IgD-negative memory B cell (primary cell): ENCODE measurements at regions not wholly inside any gene's neighbourhood (a gene's known extent, or its start where the extent isn't known, plus 50 kb on each side); places are given as distances from the start of the nearest gene placed in this dataset.

ENCODE experiments used
- H3K27ac Mint-ChIP-seq, 3 donors: one replicate each; pipeline ENCODE4 v1.8.0; 2020 to 2022; ENCODE audit warnings: mild to moderate bottlenecking in 3 of 3, mixed read lengths in 3 of 3, moderate library complexity in 1 of 3
- H3K27me3 Mint-ChIP-seq: one replicate; pipeline ENCODE4 v1.8.0; 2021; ENCODE audit warnings: mixed read lengths
- H3K36me3 Mint-ChIP-seq: one replicate; pipeline ENCODE4 v1.8.0; 2020; ENCODE audit warnings: mild to moderate bottlenecking, mixed read lengths
- H3K4me1 Mint-ChIP-seq, 3 donors: one replicate each; pipeline ENCODE4 v1.8.0; 2020 to 2022; ENCODE audit warnings: mixed read lengths in 3 of 3, mild to moderate bottlenecking in 1 of 3
- H3K4me3 Mint-ChIP-seq, 4 donors: one replicate each; pipeline ENCODE4 v1.8.0; 2020 to 2022; ENCODE audit warnings: mild to moderate bottlenecking in 4 of 4, mixed read lengths in 4 of 4, moderate library complexity in 3 of 4
- H3K9me3 Mint-ChIP-seq, 3 donors: one replicate each; pipeline ENCODE4 v1.8.0; 2020 to 2021; ENCODE audit warnings: mixed read lengths in 3 of 3, mild to moderate bottlenecking in 1 of 3

DNA sequence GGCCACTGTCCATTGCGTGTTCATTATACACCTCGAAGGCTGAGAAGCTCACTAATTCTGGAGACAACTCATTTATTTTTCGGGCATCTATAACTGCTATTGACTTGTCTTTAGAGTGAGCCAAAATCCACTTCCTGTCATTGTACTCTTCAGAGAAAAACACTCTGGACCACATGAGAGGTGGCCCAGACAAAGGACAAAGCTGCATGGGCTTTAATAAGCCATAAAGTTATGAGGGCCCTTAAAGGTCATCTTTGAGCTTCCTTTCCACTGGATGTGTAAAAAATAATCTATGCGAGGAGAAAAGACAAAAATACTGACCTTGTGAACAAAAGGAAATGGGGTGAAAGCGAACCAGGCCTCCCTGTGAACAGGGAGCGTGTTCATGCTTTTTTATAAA lies 63.5 kb upstream of the ZC3H12C start:
- H3K9me3 Mint-ChIP-seq, result peaks cover 4 to 12% (median 9%) of the 10 kb centered on the region in 3 donors
- peaks cover 2% of the 10 kb centered on the region for H3K36me3 Mint-ChIP-seq
- H3K27me3 Mint-ChIP-seq, result peaks cover 29% of the 10 kb centered on the region
- H3K4me1 Mint-ChIP-seq, result peaks cover 6 to 13% (median 10%) of the 10 kb centered on the region in 3 donors
- H3K27ac Mint-ChIP-seq, result no peak overlapping the region
- no peak overlapping the region for H3K4me3 Mint-ChIP-seq

DNA sequence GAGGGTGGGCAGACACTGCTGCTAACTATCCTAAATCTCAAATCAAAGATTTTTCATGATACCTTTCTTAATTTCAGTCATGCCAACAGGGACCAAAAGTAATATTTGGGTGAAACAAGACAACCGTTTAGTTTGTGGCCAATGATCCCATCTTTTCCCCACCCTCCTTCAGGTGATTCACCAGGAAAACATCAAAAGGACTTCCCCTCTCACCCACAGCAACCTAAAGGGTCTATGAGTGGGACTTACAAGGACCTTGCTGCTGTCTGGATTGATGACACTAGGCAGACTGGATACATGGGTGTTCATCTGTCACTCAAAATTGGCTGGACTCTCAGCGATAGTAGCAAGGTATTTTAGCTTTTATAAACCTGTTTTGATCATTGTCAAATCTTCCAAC lies 62.0 kb upstream of the ZC3H12C start:
- H3K4me1 Mint-ChIP-seq, result peaks cover 6 to 13% (median 10%) of the 10 kb centered on the region in 3 donors
- H3K36me3 Mint-ChIP-seq, result peaks cover 2% of the 10 kb centered on the region
- no peak overlapping the region for H3K27ac Mint-ChIP-seq
- H3K9me3 Mint-ChIP-seq, result peaks cover 4 to 12% (median 9%) of the 10 kb centered on the region in 3 donors
- no peak overlapping the region for H3K4me3 Mint-ChIP-seq
- H3K27me3 Mint-ChIP-seq, result peaks cover 34% of the 10 kb centered on the region

DNA sequence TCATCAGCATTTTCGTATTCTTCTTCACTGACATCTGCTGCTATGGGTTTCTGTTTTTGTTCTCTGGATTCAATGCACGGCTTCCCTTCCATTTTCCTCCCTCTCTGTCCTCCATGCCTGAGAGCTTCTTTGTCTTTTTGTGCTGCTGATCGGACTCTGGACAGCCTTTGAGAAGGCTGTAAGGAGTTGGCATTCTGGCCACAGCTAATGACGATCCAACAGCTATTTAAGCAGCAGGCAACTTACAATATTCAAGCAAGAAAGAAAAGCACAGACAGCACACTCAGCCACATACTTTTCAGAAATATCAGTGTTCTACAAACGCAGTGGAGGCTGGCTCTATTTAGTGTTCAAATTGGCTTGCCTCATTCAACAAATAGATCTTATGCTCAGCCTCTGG lies 60.9 kb upstream of the ZC3H12C start:
- Mint-ChIP-seq H3K27me3 (peaks cover 42% of the 10 kb centered on the region), H3K36me3 (peaks cover 2% of the 10 kb centered on the region), H3K4me1 (peaks cover 4 to 8% (median 7%) of the 10 kb centered on the region in 3 donors), H3K4me3 (no peak overlapping the region), H3K27ac (no peak overlapping the region), H3K9me3 (peaks cover 4 to 12% (median 9%) of the 10 kb centered on the region in 3 donors)

DNA sequence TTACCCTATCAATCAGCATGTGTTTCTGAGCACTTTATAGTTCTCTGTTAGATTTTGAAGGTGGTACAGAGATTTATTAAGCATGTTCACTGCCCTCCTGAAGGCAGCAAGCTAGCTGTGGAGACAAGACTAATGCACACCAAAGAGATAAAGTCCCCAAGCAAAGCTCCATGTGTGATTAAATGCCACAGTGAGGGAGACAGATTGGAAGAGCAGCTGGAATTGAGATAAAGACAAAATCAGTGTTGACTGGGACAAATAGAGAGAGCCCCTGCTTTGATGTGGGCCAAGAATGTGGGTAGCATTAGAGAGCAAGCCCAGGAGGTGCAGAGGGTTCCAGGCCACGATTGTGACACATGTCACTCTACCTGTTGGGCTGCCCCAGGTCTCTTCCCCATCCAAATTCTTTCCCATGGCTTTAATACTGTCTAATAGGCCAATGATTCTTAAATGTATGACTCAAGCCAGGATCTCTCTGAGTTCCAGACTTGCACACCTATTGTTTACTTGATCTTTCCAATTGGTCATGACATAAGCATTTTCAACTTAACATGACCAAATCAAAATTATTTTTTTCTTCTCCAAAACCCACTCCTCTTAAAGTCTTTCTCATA lies 60.1 kb upstream of the ZC3H12C start:
- Mint-ChIP-seq H3K4me1 (peaks cover 0 to under 1% (median 0%) of the 10 kb centered on the region in 3 donors), H3K36me3 (peaks cover 2% of the 10 kb centered on the region), H3K4me3 (no peak overlapping the region), H3K9me3 (peaks cover under 1 to 10% (median 5%) of the 10 kb centered on the region in 3 donors), H3K27me3 (peaks cover 43% of the 10 kb centered on the region), H3K27ac (no peak overlapping the region)

DNA sequence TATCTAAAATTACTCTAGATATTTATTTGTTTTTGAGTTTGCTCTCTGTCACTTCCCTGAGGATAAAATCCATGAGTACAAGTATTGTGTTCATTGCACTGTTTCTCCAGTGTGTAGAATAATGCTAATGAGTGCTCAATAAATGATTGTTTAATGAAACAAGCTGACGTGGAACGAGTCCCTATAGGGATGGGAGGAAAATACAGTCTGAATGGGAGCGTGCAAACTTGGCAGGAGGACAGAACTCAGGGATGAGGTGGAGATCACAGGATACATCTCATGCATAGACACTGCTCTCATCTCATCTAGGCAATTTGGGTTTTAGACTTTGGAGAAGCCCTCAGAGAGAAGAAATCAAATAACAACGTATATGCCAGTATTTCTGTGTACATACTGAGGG lies 58.4 kb upstream of the ZC3H12C start:
- H3K4me1 Mint-ChIP-seq, result no peaks in the 10 kb centered on the region
- H3K27ac Mint-ChIP-seq, result no peak overlapping the region
- no peak overlapping the region for H3K4me3 Mint-ChIP-seq
- H3K36me3 Mint-ChIP-seq, result peaks cover 2% of the 10 kb centered on the region
- H3K27me3 Mint-ChIP-seq, result peaks cover 44% of the 10 kb centered on the region
- peaks cover 0 to 4% (median 0%) of the 10 kb centered on the region in 3 donors for H3K9me3 Mint-ChIP-seq

DNA sequence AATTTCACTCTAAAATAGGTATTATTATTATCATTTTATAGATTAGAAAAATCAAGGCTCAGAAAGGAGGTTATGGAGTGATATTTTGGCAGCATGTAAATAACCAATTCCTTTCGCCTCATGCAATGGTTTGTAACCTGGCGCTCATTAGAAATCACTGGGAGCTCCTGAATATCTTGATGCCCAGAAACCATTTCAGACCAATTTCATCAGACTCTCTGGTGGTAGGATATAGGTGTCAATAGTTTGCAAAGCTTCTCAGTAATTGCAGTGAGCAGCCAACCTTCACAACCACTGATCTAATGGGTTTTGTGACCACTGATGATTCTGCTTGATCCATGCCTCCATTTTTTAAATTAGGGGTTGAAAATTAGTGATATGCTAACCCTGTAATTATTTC lies 57.8 kb upstream of the ZC3H12C start:
- no peak overlapping the region for H3K4me3 Mint-ChIP-seq
- peaks cover under 1% of the 10 kb centered on the region for H3K36me3 Mint-ChIP-seq
- peaks cover 0 to 4% (median 0%) of the 10 kb centered on the region in 3 donors for H3K9me3 Mint-ChIP-seq
- H3K27ac Mint-ChIP-seq, result no peak overlapping the region
- H3K4me1 Mint-ChIP-seq, result no peaks in the 10 kb centered on the region
- peaks cover 44% of the 10 kb centered on the region for H3K27me3 Mint-ChIP-seq

DNA sequence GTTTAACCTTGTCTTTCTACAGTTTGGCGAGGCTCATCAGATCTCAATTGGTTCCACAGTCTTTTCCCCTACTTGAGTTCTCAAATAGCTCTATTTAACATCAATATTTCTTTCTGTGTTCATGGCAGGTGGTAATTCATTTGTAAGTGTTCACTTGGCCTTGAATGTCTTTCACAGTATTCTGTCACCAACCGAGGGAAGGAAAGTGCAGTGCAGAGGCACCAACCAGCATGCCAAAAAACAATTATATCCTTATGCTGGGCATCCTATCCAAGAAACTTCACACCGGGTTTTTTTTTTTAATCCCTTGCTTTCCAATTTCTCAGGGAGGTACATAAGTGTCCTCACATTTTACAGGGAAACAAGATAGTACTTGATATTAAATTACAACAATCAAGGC lies 55.0 kb upstream of the ZC3H12C start:
- peaks cover 0 to 10% (median 4%) of the 10 kb centered on the region in 3 donors for H3K9me3 Mint-ChIP-seq
- no peaks in the 10 kb centered on the region for H3K4me1 Mint-ChIP-seq
- H3K27ac Mint-ChIP-seq, result no peak overlapping the region
- H3K27me3 Mint-ChIP-seq, result peaks cover 36% of the 10 kb centered on the region
- no peaks in the 10 kb centered on the region for H3K36me3 Mint-ChIP-seq
- no peak overlapping the region for H3K4me3 Mint-ChIP-seq
